D721Med (cell line): ENCODE measurements at regions not wholly inside any gene's neighbourhood (a gene's known extent, or its start where the extent isn't known, plus 50 kb on each side); places are given as distances from the start of the nearest gene placed in this dataset.

Experiments
- DNase-seq: peaks from one replicate; pipeline ENCODE4 v3.0.0; 2011; ENCODE audit warnings: low spot score; ENCODE audit not compliant: insufficient read length
- FAIRE-seq: peaks from 2 replicates; lab custom pipeline; 2011; peaks lifted over from hg19 to GRCh38; lab: Jason Lieb, UNC
- CTCF ChIP-seq: IDR thresholded peaks from 2 replicates; pipeline ENCODE4 v1.5.1; 2012; ENCODE audit warnings: mild to moderate bottlenecking, control low read depth; ENCODE audit not compliant: insufficient read depth; ENCODE audit errors: missing control alignments

DNA sequence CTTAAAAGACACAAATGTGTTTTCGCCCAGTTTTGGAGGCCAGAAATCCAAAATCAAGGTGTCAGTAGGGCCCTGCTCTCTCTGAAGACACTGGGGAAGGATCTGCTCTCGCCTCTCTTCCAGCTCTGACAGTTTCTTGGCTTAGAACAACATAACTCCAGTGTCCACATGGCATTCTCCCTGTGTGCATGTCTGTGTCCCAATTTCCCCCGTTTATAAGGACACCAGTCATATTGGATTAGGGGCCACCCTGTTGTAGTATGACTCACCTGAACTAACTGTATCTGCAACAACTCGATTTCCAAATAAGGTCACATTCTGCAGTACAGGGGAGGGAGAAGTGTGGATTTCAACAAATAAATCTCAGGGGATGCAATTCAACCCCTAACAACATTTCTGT is 263.2 kb downstream of the SS18 start:
- no peak for DNase-seq
- FAIRE-seq = no peak
- TF ChIP-seq CTCF = no peak

DNA sequence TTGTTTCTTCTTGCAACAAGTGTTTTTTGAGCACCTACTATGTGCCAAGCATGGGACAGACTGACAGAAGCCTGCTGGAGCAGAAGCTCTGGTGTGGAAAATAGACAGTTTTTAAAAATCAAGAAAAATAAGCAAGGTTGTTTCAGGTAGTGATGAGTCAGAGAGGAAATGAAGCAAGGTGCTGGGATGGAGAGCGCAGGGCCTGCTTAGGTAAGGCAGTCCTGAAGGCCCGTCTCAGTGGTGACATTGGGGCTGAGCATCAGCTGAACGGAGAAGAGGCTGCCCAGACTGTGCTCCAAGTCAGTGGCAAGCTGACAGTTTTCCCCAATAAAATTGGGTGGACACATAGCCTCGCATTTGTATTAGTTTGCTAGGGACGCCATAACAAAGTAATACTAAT is 263.6 kb downstream of the SS18 start:
- TF ChIP-seq CTCF = no peak
- no peak for FAIRE-seq
- DNase-seq = no peak

- TF ChIP-seq CTCF = no peak
- no peak for FAIRE-seq
- DNase-seq = no peak
Observed at GRCh38 chr18:25825979-25826776, 264.2 kb downstream of the SS18 start.

DNA sequence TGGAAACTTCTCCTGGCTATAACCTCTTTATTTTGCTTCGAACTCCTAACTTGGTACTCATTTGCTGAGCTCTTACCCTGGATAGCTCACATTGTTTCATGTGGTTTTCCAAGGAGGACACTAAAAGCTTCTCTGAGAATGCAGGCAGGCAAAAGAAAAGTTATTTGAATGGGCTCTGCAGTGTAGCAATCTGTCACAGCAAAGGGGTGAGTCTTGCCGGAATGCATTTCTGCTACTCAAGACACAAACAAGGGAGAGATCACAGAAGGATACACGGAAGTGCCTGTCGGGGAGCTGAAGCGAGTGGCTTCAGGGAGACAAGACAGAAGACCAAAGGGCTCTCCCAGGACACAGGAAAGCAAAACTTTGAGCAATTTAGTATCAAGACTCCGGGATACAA is 265.4 kb downstream of the SS18 start:
- no peak for TF ChIP-seq CTCF
- FAIRE-seq = no peak
- DNase-seq = no peak

DNA sequence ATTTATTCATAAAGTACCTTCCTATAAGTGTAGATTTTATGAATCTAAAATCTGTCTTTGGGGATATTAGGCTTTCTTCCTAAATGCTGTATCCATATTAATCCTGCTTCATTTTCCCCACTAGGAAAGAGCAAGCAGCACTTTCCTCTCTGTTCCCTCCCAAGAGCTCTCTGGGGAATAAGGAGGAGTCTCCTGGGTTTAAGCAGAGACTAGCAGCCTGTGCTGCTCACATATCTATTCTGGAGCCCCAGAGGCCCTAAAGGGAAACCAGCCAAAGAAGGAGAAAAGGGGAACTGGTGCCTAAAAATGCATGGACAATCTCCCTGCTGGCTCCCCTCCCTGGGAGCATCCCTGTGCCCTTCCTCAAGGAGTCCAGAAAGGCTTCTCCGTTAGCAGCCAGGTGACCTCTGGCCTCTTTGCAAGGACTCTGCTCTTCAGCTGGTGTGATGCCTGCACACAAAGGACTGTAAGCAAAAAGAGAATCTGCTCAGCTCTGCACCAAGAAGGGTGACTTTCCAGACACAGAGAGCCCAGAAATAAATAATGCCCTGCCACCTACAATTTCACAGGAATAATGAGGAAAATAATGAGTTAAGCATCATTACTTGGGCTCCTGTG is 270.6 kb downstream of the SS18 start:
- DNase-seq = no peak
- TF ChIP-seq CTCF = no peak
- no peak for FAIRE-seq

GRCh38 chr18:25818505-25818904 is 271.9 kb downstream of the SS18 start:
- no peak for DNase-seq
- FAIRE-seq = no peak
- no peak for TF ChIP-seq CTCF
